ENCODE measurements at regions not wholly inside any gene's neighbourhood (a gene's known extent, or its start where the extent isn't known, plus 50 kb on each side); places are given as distances from the start of the nearest gene placed in this dataset.

DNA sequence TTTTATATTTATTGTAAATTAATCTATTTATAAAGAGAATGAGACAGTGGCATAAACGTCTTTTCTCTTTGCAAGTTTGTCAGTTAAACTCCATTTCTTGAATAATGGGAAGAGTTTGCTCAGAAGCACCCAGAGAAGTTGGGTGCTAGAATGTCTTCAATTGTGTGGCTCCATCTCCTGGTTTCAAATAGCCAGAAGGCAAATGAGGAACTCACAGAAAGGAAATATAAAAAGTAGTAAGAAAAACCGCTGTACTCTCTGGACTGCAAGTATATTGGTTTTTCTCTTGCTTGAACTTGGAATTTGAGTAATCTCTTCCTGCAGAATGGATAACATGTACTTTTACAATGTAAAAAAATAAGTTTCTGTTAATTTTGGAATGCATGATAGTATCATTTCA lies 217.5 kb downstream of the DPY19L2 start:
- TF ChIP-seq, protein P1, sequence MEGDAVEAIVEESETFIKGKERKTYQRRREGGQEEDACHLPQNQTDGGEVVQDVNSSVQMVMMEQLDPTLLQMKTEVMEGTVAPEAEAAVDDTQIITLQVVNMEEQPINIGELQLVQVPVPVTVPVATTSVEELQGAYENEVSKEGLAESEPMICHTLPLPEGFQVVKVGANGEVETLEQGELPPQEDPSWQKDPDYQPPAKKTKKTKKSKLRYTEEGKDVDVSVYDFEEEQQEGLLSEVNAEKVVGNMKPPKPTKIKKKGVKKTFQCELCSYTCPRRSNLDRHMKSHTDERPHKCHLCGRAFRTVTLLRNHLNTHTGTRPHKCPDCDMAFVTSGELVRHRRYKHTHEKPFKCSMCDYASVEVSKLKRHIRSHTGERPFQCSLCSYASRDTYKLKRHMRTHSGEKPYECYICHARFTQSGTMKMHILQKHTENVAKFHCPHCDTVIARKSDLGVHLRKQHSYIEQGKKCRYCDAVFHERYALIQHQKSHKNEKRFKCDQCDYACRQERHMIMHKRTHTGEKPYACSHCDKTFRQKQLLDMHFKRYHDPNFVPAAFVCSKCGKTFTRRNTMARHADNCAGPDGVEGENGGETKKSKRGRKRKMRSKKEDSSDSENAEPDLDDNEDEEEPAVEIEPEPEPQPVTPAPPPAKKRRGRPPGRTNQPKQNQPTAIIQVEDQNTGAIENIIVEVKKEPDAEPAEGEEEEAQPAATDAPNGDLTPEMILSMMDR (IDR thresholded peaks at IDR 0.05; ENCODE audit: extremely low read depth in 1 of 2, insufficient read depth in 1 of 2, low read depth in 1 of 2, low read length in 2 of 2) = no peak
- TF ChIP-seq, protein P2, sequence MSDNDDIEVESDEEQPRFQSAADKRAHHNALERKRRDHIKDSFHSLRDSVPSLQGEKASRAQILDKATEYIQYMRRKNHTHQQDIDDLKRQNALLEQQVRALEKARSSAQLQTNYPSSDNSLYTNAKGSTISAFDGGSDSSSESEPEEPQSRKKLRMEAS (IDR thresholded peaks at IDR 0.05; ENCODE audit: insufficient read depth, insufficient read length) = no peak
- TF ChIP-seq POLR2A (IDR thresholded peaks at IDR 0.05; ENCODE audit: low read depth, low read length) = no peak
- no peak for TF ChIP-seq POLR2AphosphoS5 (IDR thresholded peaks at IDR 0.05; ENCODE audit: insufficient read depth, low read depth, low read length)
- TF ChIP-seq EZH2 (IDR thresholded peaks at IDR 0.05; ENCODE audit: borderline replicate concordance, low read depth, low read length, severe bottlenecking) = no peak
- TF ChIP-seq JUN (IDR thresholded peaks at IDR 0.05; ENCODE audit: borderline replicate concordance, insufficient read depth, insufficient read length, low read depth) = no peak
- no peak for TF ChIP-seq MYC (IDR thresholded peaks at IDR 0.05; ENCODE audit: low read depth, low read length)
- TF ChIP-seq GATA2 (IDR thresholded peaks at IDR 0.05; ENCODE audit: insufficient read depth, insufficient read length, low read depth, low read length) = no peak
- TF ChIP-seq FOS (IDR thresholded peaks at IDR 0.05; ENCODE audit: borderline replicate concordance, insufficient read depth, low read length) = no peak

Measured in endothelial cell of umbilical vein (primary cell).